NCI-H2196 (cell line): ENCODE measurements at regions not wholly inside any gene's neighbourhood (a gene's known extent, or its start where the extent isn't known, plus 50 kb on each side); places are given as distances from the start of the nearest gene placed in this dataset.
"Not testable (repeated sequence)": the region's sequence is repeated elsewhere in the genome, so short reads cannot be mapped to it uniquely, and the experiment has no call there.

Source experiments
- DNase-seq: peaks from one replicate; lab custom pipeline; 2025; ENCODE audit not compliant: unreplicated experiment; lab: John Stamatoyannopoulos, UW

DNA sequence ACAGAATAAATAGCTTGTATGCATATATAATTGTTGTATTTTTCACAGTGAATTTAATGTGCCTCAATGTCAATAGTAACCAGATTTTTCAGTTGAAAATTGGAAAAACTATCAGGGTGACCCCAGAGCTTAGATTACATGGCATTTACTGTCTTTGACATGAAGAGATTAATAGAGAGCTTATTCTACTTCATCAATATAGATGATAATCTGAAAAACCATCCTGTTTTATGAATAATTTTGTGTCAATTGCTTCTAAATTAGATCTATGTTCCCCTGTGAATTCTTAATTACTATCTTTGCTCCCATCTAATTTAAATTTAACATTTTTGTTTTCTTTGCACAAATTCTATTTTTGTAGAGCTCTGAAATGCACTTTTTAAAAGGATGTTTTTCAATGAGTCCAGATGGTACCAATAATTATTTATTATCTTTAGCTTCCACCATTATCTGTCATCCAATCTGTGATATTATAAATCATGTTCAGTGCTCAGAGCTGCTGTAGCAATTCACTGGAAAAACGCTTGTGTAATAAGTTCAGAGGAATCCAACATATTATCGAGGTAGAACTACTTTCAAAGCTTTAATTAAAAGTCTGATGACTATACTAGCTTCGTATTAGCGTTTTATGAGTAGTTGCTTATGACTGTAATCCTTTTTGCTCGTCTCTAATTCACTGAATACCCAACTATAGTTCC lies 291.4 kb downstream of the JRKL start:
- DNase-seq: no peak

DNA sequence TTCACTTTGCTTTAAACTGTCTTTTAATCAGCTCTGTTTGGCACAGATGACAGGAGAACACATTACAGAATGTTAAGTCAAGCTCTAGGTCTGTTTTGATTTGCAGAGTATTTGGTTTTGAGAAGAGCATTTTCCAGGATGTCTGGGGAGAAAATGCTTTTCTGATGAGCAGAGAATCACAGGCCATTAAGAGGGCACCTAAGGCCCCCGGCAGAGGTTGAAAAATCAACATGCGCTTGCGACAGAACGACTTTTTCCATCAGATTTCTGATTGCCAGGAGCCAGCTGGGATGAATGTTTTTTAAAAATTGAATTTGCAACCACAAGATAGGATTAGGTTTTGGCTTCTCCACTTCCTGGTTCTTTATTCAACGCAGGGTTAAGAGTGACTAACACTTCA lies 304.5 kb downstream of the JRKL start:
- no peak for DNase-seq

DNA sequence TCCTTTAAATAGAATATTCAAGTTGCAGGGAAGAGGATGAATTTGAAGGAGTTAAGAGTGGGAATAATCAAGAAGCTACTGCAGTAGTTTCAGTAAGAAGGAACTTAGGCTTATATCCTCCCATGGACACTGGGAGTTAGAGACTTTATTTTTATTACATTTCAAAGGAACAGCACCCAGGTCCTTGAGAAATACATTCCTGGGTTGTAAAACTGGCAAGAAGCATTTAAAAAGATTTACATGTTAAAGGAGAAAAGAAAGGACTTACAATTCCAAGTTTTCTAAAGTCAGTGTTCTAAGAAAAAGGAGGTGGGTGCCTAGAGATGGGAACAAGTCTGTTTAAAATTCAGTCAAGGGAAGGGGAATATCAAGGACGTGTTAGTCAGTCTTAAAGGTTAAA lies 306.9 kb downstream of the JRKL start:
- no peak for DNase-seq

DNA sequence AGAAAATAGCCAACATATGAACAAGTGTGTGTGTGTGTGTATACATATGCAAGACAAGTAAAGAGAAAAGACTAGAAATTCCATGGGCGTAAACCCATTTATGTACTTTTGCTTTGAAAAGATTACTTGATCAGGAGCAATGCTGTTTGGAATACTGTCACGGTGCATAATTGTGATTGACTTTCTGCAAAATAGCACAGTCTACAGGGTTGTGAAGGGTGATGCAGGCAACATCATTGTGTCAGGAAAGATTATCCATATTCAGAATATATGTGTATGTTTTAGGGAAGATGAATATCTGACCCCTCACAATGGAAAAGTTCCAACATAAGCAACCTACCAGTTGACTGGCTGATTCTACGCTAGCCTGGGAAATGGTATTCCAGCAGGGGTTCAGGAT lies 307.7 kb downstream of the JRKL start:
- no peak for DNase-seq

DNA sequence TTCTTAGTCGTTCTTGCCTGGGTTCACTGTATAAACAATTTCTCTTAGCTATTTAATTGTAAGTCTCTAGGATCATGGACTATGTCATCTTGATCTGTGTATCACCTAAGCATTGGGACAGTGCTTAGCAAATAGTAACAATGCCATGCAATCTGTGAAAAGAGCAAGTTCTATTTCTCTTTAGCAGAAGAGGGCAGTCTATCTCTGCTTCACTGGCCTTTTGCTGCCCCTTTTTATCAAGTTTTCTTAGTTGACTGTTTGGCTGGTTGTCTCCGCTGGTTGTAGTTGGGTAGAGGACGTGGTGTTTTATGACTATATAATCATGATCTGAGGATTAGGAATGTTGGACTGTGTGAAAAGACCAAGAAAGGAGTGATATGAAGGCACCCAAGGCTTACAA lies 315.0 kb downstream of the JRKL start:
- DNase-seq: no peak

DNA sequence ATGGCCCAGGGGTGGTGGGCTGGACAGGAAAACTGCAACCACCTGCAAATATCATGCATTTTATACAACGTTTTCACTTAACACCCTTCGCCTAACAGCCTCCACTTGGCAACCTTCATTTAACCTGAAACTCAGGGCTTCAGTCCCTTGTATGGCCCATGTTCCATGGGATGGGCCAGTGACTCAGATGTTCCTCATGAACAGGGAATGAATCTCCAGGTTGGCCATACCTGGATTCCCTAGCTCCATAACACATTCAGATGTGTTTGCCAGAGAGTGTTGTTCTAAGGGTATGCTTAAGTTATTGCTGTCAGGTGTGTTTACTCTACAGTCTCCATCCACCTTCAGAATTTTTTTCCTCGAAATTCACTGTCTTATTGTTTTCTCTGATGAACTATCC lies 316.9 kb downstream of the JRKL start:
- no peak for DNase-seq

DNA sequence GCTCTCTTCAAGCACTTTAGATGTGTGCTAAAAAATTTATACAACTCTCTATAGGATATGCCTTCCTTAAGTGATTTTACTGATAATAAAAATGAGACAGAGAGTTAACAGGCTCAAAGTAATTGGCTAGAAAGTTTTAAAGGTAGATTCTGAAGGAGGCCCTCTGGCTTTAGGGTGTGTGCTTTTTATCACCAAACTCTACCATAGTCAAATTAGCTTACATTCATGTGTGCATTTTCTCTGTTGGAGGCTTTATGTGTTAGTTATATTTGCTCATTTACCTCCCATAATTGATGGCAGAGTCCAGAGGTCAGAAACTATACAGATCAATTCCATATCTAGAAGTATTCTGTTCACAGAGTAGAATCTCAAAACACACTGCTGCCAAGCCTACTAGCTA lies 317.5 kb downstream of the JRKL start:
- DNase-seq: no peak

DNA sequence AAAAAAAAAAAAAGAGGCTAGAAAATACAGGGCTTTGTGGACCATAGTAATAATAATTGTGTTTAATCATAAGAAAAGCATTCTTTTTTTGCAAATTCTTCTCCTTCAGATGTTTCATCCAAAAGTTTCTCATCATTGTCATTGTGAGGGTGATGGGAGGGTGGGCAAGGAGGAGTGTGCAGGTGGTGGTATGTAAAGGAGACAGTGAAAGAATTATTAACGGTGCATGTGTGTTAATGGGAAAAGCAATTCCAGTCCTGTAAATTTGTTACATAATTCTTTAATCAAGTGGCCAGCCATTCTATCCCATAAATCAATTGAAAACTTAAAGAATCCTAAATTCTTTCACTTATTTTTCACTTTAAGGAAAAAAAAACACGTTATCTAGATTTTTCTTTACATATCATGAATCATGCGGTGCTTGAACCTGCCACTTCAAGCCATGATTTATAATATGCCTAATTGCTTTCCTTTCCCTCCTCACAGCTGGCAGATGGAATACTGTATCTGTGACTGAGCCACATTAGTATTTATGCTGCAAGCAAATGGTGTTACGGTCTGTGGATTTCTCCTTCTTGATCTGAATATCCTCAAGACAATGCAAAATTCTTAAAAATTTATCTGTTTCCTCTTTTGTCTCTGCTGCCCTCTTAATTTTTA lies 318.5 kb downstream of the JRKL start:
- no peak for DNase-seq

DNA sequence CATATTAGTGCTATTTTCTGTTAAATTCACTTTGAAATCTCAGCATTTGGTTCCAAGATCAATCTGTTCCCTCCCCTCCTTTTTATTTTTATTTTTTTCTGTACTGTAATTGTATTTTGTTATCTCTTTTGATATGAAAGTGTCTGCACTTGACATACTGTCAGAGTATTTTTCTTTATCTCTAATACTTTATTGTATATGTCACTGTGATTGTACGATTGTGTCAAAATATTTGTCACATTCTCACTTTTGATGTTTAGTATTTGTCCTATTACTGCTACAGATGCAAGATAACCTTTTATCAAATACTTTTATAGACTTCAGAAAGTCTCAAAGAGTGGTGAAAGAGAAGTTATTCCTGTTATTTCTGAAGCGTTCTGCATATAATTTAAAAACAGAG lies 323.5 kb downstream of the JRKL start:
- no peak for DNase-seq

DNA sequence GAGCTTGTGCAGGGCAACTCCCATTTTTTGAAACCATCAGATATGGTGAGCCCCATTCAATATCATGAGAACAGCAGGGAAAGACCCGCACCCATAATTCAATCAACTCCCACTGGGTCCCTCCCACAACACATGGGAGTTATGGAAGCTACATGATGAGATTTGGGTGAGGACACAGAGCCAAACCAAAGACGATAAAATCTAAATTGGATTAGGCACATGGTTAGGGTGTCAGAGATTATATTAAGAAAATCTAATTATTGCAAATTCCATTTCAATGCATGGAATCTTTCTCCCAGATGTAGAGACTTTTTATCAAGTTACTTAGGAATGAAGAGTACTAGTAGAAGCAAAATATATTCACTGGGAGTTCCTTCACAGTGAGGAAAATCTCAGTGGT lies 324.9 kb downstream of the JRKL start:
- no peak for DNase-seq

DNA sequence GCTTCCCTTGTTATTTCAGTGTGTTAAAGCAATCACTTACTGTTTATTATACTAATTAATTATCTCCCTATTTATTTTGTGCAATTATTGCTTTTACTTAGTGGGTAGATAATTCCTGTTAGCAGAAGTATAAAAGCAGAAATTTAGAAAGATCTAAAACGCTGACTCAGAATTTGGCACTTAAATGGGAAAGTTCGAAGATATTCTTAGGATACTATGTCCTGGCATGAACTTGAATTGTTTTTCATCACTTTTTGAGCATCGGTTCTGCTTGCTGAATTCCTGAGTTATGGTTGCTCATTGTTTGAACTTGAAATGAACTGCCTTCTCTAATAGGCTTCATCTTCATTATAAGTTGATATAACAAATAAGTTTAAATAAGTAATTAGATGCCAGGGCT lies 325.4 kb downstream of the JRKL start:
- no peak for DNase-seq

DNA sequence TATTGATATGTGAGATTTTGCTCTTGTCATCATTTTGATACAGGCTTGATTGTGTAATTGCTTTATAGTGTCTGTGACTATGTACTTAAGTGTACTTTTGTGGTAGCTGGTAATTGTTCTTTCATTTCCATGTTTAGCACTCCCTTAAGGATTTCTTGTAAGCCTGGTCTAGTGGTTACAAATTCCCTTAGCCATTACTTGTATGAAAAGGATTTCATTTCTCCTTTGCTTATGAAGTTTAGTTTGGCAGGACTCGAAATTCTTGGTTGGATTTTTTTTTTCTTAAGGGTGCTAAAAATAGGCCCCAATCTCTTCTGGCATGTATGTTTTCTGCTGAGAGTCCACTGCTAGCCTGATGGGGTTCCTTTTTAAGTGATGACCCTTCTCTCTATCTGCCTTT lies 346.8 kb downstream of the JRKL start:
- DNase-seq: no peak

DNA sequence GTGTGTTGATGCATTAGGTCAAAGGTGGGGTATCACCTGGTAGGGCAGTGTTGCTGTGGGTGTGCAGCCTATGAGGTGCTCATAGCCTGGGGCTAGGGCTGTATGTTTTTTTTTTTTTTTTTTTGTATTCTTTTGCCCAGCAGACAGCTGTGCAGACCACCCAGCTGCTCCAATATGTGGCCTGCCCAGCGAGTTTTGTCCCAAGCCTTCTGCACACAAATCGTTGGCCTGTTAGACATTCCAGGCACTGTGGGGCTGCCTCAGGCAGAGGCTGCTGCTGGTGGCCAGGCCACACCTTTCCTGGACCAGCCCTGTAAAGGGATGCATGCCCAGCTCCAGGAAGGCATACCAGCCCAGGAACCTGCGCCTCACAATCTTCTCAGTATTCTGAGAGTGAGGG lies 348.5 kb downstream of the JRKL start:
- no peak for DNase-seq

DNA sequence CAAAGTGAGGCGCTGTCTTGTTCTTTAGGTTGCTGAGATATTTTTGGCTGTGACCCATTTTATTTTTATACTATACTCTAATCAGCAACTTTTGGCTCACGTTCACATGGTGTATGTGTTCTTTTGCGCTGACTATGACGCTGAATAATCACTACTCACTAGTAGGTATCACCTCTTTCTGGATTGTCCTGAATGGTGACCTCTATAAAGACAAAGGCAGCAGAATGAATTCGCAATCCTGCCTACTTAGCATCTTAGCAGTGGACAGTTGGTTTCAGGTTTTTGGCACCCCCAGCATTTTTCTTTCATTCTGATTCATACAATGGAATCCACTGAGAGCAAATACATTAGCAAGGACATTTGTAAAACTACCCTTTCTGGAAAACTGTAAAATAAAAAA lies 351.3 kb downstream of the JRKL start:
- DNase-seq: no peak

DNA sequence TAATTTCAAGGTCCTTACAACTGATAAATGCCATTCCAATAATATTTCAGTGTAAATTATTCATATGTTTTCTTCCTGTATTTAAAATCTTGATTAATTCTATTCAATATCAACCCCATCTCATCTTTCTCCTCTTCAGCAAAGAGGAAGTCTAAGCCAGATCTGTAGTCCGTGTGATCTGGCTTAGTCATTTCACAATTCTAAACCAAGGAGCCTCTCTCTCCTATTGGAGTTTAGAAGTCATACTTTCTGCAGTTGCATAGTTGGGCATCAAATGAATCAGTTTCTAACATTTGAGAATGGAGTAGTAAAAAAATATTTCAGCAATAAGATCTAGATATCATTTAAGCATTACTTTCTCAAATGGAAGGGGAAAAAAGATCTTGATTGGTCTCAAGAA lies 354.9 kb downstream of the JRKL start:
- DNase-seq: no peak

DNA sequence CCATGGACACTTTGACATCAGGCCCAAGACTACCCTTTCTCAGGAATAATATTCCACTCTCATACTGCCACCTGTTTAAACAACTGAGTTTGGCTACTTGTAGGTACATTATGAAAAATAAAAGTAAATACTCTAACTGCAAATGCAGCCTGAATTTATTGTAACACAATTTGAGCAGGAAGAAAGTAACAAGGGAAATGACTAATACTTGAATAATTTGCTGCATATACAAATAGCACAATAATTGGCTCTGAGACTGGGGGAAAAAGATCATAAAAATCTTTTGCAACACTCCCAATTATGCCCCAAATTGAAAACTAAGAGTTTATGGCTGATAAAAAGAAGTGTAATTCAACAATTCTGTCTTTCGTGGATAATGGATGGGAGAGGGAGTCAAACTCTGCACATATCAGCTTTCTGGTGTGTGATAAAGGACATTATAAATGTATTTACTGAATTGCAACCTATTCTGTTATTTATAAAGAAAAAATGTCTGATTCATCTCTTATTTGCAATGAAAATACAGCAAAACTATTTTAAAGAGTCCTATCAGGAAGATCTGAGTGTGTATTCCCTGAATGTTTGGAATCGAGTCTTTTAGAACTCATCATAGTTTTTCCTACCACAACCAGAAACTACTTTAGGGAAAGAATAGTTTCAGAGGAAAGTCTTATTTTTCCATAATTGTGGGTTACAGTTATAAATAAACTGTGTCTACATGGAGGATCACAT lies 359.0 kb downstream of the JRKL start:
- no peak for DNase-seq

DNA sequence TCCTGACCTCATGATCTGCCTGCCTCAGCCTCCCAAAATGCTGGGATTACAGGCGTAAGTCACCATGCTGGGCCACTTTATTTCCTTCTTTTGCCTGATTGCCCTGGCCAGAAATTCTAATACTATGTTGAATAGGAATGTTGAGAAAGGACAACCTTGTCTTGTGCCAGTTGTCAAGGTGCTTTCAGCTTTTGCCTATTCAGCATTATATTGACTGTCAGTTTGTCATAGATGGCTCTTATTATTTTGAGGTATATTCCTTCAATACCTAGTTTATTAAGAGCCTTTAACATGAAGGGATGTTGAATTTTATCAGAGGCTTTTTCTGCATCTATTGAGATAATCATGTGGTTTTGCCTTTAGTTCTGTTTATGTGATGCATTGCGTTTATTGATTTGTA lies 362.0 kb downstream of the JRKL start:
- DNase-seq: not testable (repeated sequence)

DNA sequence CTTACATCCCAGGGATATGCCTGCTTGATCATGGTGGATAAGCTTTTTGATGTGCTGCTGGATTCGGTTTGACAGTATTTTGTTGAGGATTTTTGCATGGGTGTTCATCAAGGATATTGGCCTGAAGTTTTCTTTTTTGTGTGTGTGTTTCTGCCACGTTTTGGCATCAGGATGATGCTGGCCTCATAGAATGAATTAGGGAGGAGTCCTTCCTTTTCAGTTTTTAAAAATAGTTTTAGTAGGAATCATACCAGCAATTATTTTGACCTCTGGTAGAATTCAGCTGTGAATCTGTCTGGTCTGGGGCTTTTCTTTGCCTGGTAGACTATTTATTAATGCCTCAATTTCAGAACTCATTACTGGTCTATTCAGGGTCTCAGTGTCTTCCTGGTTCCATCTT lies 362.4 kb downstream of the JRKL start:
- no peak for DNase-seq

DNA sequence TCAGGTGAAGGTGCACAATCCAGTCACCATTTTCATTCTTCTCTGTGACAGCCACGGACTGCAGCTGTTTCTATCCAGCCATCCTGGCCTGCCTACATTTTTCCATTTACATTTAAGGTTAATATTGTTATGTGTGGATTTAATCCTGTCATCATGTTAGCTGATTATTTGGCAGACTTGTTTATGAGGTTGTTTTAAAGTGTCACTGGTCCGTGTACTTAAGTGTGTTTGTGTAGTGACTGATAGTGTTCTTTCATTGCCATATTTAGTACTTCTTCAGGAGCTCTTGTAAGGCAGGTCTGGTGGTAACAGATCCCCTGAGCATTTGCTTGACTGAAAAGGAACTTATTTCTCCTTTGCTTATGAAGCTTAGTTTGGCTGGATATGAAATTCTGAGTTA lies 364.2 kb downstream of the JRKL start:
- no peak for DNase-seq

DNA sequence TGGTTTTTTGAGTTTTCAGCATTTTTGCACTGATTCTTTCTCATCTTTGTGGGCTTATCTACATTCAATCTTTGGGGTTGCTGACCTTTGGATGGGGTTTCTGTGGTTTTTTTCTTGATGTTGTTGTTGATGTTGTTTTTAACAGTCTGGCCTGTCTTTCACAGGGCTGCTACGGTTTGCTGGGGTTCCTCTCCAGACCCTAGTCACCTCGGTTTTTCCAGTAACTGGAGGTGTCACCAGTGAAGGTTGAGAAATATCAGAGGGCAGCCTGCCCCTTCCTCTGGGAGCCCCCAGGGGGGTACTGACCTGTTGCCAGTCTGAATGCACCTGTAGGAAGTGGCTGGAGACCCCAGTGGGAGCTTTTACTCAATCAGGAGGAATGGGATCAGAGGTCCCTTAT lies 365.4 kb downstream of the JRKL start:
- DNase-seq: no peak

DNA sequence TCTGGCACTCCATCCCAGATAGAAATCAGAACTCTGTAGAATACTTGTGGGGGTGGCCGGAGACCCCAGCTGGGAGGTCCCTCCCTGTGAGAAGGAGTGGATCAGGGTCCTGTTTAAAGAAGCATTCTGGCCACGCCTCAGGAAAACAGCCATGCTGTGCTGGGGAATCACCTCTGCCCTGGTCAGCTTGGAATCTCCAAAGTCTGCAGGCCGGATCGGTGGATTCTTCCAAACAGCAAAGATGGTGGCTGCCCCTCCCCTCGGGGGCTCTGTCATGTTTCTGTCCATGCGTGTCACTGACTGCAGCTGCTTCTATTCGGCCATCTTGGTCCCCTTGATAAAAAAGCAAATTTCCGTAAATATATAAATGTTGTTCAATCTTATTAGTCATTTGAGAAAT lies 365.9 kb downstream of the JRKL start:
- no peak for DNase-seq

DNA sequence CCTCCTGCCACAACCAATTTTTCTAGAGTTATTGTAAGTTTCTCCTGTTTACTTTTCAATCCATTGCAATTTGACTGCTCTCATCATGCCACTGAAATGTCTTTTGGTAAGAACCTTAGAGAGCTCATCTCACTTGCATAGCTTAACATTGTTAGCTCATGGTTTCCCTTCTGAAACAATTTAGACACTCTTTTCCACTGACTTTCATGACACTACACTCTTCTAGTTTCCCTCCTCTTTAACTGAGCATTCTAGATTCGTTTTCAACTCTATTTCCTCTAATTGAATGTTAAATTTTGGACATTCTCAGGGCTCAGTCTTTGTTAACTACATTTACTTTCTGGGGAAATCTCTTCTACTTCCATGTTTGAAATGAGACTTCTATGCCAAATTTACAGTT lies 369.1 kb downstream of the JRKL start:
- no peak for DNase-seq

DNA sequence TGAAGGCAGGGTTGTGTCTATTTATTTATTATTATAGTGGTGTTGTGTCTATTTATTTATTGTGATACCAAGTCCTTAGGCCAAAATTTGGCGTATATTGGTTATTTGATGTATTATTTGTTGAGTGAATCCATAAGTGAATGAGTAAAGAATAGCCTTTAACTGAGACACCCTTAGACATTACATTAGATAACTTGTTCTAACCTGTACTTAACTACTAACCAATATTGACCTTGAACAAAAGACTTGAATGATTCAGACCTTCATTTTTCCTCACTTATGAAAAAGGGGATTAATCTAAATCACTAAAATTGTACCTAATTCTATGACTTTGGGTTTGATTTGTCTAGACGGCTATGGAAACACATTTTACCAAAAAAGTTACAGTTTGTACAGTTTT lies 370.5 kb downstream of the JRKL start:
- DNase-seq: no peak
